GM18502 (cell line): ENCODE measurements at regions not wholly inside any gene's neighbourhood (a gene's known extent, or its start where the extent isn't known, plus 50 kb on each side); places are given as distances from the start of the nearest gene placed in this dataset.

Source experiments
- ATAC-seq: cut with Tn5 transposase; IDR thresholded peaks from one replicate; pipeline ENCODE4 v1.9.1; 2021; ENCODE audit warnings: mild to moderate bottlenecking; ENCODE audit not compliant: unreplicated experiment, poor library complexity

GRCh38 chr10:75347186-75347585 lies 54.4 kb downstream of the ZNF503 start:
- ATAC-seq, result no peak

- no peak for ATAC-seq
Observed at GRCh38 chr10:75345738-75346137, 55.8 kb downstream of the ZNF503 start.

- ATAC-seq, result no peak
Observed at GRCh38 chr10:75344170-75344569, 57.4 kb downstream of the ZNF503 start.

DNA sequence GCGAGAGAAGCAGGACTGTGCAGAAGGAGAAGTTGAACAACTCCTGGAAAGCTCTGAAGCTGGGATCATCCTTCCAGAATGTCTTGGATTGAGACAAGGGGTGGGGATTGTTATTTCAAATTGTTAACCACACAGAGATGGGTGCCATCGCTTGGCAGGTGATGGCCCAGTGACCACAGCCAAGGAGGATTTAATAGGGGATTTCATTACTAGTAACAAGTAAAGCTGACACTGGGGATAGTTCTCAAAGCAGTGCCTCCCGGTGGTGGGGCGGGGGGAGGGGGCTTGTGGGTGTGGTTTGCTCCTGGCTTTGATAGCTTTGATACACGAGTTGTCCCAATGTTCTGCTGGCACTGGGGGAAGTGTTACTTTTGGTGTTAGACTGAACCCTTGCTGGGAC lies 59.2 kb downstream of the ZNF503 start:
- no peak for ATAC-seq

DNA sequence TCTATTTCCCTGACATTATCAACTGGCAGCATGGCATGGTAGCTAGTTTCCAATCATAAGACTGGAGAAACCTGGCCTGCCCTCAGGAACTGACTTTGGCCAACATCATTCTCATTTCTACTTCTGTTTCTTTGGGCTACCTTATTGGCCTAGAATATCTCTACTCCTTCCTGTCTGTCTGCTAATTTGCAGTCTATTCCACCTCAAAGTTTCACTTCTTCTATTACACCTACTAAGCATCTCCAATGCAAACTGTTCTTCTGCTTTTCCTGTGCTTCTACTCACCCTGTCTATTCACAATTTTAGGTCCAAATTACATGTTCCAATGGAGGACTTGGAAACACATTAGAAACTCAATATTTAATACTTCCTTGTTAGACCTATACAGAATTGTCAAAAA lies 65.6 kb downstream of the ZNF503 start:
- ATAC-seq, result peak; percentile 99

DNA sequence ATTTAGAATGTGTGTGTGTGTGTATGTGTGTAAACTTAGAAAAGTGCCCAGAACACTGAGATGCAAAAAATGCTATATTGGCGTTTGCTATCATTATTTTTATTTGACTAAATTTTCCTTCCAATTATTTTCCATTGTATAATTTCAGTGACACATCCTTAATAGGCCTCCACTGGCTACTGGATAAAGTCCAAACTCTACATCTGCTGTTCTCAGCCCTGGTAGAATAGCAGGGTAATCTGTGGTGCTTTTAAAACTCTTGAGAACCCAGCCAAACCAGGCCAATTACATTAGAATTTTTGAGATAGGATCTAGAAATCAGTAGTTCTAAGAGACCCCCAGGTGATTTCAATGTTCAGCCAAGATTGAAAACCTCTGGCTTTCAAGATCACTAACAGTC lies 66.4 kb downstream of the ZNF503 start:
- ATAC-seq, result no peak

DNA sequence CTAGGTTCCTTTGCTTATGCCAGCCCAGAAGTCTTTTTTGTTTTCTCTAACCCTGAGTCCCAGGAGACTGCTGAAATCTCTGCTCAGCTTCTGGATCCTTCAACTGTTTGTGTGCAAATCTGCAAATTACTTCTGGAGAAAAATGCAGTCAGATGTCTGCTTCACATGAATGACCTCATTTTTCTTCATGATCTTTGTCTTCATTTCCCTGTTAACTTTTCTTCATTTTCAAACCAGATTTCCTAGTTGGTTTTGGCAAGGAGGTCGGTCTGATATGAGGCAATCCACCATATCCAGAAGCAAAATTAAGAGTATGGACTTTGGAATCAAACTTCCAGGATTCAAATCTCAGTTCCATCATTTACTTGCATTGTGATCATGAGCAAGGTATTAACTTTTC lies 66.8 kb downstream of the ZNF503 start:
- no peak for ATAC-seq

GRCh38 chr10:75332081-75332480 lies 69.5 kb downstream of the ZNF503 start:
- ATAC-seq, result no peak

DNA sequence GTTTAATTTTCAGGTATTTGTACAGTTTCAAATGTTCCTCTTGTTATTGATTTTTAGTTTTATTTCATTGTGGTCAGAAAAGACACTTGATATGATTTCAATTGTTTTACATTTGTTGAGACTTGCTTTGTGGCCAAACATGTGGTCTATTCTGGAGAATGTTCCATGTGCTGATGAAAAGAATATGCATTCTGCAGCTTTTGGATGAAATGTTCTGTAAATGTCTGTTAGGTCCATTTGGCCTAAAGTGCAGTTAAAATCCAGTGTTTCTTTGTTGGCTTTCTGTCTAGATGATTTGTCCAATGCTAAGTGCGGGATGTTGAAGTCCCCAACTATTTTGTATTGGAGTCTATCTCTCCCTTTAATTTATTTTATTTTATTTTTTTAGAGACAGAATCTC lies 70.5 kb downstream of the ZNF503 start:
- ATAC-seq, result no peak

GRCh38 chr10:75329190-75329745 lies 72.3 kb downstream of the ZNF503 start:
- no peak for ATAC-seq

DNA sequence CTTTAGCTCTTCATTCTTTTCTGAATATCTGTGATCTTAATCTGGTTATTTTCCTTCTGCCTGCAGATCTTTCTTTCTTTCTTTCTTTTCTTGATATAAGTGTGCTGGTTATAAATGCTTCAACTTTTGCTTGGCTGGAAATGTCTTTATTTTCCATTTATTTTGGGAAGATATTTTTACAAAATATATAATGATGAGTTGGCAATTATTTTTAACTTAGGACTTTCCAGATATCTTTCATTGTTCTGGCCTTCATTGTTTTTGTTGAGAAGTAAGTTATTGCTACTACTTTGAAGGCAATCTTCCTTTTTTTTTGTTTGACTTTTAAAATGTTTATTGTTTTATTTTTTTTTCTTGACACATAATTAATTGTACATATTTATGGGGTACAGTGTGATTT lies 75.3 kb downstream of the ZNF503 start:
- ATAC-seq, result no peak

DNA sequence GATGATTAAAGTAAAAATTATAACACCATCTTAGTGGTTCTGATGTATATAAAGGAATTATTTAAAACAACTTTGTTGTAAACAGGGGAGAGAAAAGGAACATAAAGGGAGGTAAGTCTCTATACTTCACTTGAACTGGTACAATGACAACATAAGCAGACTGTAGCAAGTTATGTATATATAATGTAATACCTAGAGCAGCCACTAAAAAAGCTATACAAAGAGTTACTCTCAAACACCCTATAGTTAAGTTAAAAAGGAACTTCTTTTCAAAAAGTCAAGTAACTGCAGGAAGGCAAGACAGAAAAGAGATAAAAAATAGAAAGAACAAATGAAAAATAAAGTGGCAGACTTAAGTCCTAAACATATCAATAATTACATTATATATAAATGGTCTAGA lies 82.3 kb downstream of the ZNF503 start:
- ATAC-seq, result no peak

- no peak for ATAC-seq
Observed at GRCh38 chr10:75314570-75314969, 78.8 kb upstream of the COMTD1 start.

- no peak for ATAC-seq
Observed at GRCh38 chr10:75312440-75312839, 76.7 kb upstream of the COMTD1 start.

GRCh38 chr10:75305675-75306074 lies 69.9 kb upstream of the COMTD1 start:
- ATAC-seq, result no peak

DNA sequence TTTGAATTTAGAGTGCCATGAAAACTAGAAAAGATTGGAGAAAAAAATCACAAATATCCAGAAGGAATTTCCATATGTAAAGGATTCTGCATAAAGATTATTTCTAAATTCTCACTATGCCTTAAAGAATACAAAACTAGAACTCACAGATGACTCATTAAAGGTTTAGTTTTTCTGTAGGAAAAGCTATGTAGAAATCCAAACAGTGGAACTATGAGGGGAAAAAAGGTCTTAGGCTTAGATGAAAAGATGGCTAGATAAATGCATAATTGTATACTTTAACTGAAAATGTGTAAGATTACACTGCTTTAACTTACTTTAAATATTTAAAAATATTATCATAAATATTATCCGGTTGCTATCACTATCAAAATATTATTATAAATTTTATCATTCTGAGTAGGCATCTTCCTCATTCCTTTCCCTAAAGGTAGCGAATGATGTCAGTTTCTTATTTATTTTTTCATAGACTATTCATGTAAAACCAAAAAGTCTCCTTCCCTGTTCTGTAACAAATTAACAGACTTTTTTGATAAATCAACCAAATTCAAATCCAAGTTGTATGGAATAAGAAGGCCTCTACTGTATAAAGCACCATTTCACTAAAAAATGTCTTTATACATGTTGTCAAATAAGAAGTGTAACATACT lies 69.1 kb upstream of the COMTD1 start:
- ATAC-seq, result no peak

DNA sequence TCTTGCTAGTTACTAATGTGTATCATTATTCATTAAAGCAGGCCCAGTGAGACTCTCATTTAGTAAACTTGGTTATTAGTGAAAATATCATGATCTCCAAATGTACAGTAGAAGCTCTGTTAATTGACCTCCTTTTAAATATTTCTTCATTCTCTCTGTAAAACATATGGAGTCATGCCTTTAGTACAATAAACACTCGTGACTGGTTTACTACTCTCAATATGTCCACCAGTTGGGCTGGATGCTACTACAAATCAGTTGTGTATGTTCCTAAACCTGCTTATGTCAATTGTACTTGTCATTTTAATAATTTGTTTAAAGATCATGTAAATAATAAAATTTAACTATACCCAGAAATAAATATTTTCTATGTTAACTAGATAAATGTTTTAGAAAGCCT lies 68.6 kb upstream of the COMTD1 start:
- no peak for ATAC-seq

DNA sequence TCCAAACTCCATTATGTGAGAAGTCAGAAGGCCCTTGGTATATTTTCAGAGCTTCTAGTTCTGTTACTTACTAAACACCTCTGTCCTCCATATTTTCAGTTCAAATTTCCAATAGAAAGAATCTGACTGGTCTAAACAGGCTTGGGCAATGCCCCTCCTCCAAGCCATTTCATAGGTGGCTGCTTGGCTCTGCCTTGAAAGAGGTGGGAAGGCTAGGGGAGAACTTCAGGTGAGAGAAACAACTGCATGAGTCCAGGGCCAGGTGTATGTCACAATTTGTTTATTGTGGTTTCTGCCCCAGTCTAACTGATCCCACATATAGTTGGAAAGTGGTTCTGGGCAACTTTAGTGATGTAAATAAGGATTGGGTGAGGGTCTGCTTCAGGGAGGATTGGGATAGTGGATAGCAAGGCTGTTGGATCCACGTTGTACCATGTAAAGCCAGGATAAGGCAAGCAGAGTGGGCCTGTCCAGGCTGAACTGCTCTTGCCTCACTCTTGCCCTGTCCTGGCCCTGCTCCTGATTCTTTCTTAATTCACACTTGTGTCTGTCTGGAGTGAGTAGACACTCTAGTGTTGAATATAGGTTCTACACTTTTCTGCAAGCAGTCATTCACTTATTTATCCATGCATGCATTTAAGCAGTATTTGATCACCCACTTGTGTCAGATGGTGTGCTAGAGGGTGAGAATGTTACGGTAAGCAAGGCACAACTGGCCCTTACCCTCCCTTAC lies 67.5 kb upstream of the COMTD1 start:
- ATAC-seq, result no peak

DNA sequence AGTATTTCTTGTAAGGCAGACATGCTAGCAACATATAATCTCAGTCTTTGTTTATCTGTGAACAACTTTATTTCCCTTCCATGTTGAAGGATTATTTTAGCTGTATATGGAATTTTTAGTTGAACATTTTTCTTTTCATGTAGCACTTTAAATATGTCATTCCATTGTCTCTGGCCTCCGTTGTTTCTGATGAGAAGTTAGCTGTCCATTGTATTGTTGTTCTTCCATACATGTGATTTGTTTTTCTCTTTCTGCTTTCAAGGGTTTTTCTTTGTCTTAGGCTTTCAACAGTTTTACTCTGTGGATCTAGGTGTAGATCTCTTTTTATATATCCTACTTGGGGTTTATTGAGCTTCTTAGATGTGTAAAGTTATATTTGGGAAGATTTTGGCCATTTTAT lies 66.3 kb upstream of the COMTD1 start:
- no peak for ATAC-seq

GRCh38 chr10:75297021-75297599 lies 61.4 kb upstream of the COMTD1 start:
- no peak for ATAC-seq

DNA sequence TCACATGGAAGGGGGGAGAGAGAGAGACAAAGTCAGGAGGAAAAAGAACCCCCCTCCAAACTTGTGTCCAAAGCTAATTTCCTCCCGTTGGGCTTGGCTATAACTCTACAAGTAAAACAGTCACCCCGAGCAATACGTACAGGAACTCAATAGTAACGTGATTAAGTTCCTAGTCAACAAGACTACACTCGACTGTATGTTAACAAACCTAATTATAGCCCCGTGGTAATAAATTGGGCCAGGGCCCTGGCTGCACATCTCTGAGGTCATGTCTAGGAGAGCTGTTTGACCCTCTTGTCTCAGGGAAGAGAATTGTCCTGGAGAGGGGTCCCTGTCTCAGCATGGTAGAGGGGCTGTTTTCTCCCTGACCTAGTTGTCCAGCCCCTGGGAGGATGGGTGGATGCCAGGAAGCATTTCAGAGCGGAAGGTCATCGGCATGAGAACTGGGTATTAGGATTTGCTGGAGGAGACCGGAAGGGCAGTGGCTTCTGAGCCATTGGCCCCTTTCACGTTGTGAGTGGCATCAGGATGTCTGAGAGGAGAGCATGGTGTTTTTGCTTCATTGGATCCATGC lies 60.2 kb upstream of the COMTD1 start:
- ATAC-seq, result no peak
